Fibroblast of skin of scalp (primary cell): ENCODE measurements at regions not wholly inside any gene's neighbourhood (a gene's known extent, or its start where the extent isn't known, plus 50 kb on each side); places are given as distances from the start of the nearest gene placed in this dataset.
"Not testable (repeated sequence)": the region's sequence is repeated elsewhere in the genome, so short reads cannot be mapped to it uniquely, and the experiment has no call there.

Source experiments
- DNase-seq: peaks from one replicate; pipeline ENCODE4 v3.0.0-alpha.2; 2013

DNA sequence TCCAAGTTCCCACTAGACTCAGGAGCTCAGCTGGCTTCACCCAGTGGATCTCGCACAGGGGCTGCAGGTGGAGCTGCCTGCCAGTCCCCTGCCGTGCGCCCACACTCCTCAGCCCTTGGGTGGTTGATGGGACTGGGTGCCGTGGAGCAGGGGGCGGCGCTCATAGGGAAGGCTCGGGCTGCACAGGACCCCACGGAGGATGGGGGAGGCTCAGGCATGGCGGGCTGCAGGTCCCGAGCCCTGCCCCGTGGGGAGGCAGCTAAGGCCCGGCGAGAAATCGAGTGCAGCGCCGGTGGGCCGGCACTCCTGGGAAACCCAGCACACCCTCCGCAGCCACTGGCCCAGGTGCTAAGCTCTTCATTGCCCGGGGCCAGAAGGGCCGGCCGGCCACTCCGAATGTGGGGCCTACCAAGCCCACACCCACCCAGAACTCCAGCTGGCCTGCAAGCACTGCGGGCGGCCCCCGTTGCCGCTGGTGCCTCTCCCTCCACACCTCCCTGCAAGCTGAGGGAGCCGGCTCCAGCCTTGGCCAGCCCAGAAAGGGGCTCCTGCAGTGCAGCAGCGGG is 1481.3 kb upstream of the WWC1 start:
- DNase-seq, result not testable (repeated sequence)

DNA sequence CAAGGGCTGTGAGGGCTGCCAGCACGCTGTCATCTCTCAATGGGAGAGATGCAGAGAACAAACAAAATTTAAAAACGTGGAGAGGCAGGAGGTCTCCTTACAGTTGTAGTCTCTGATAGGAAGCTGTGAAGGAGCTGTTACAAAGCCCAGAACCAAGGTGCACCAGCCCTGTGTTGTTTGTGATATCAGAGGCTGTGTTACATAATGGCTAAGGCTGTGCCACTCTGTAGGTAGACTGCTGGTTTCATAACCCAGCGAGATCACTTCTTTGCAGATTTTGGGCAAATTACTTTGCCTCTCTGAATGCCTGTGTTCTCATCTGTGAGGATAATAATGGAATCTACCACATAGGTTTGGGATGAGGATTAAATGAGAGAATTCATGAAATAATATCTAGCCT is 1480.7 kb upstream of the WWC1 start:
- no peak for DNase-seq

GRCh38 chr5:166823360-166823759 is 1468.1 kb upstream of the WWC1 start:
- no peak for DNase-seq

- no peak for DNase-seq
These were observed 1457.2 kb upstream of the WWC1 start for GRCh38 chr5:166834246-166834645.

DNA sequence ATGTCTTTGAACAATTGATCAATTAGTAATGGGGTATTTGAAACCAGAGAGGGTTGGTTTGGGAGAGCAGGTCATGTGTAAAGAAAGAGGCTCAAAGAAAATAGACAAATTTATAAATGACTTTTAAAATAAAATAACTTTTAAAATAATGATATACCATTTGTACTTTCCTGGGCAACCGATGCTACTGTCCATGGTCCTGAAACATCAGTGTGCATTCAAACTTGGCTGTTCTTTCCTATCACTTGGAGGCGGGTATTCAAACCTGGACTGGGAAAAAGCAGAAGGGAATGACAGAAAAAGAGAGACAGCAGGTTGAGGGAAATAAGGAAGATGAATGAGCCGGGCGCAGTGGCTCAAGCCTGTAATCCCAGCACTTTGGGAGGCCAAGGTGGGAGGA is 1446.4 kb upstream of the WWC1 start:
- DNase-seq, result peak; percentile 1

DNA sequence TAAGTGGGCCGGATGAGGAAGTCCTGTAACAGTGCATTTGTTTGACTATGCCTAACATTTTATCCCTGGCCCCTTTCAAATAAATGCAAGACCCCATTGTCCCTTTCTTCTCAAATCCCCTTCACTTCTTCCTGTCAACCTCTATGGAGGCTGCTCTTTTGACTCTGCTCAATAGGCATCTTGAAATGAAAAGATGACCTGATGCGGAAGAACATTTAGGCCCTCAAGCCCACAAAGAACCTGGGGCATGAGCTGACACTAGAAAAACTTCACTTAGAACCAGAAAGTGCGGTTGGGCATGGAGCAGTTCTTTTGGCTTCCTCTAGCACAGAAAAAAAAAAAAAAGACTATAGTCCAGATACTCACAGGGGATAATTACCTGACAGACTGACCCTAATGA is 1434.7 kb upstream of the WWC1 start:
- DNase-seq, result no peak

GRCh38 chr5:166860426-166860825 is 1431.0 kb upstream of the WWC1 start:
- DNase-seq, result no peak

DNA sequence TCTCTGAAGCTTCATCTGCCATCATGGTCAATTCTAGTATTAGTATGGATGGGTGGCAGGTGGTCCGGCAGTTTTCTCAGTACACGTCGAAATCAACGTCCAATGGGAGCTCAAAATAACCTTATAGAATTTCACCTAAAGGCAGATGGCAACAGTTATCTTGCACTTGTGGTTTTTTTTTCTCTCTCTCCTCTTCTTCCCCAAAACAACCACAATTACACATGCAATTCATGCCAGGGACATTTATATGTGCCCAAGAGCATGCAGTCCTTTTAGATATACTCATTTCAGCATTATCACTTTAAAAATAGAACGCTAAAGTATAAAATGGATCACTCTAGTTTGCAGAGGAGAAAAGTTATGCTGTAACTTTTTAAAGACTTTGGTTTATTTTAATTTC is 1428.9 kb upstream of the WWC1 start:
- DNase-seq, result no peak

DNA sequence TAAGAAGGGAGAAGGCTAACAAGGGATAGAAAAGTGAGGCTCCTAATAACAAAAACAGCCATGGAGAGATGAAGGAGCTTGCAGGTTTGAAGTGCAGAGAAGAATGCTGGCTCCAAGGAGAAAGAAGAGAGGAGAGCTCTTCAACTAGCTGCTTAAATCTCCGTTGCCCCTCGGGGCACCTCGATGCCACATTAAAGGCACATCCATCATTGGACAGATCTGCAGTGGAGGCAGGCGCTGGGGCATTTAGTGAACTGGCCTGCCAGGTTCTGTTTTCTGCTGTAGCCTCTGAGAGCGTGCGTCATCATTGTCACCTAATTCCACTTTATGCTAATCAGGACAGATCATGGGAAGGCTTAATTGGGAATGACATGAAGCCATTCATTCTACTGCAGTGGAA is 1426.2 kb upstream of the WWC1 start:
- DNase-seq, result no peak

- no peak for DNase-seq
These were observed 1411.0 kb upstream of the WWC1 start for GRCh38 chr5:166880456-166880855.

GRCh38 chr5:166881802-166882201 is 1409.6 kb upstream of the WWC1 start:
- DNase-seq, result no peak

- DNase-seq, result peak; percentile 0
These were observed 1408.4 kb upstream of the WWC1 start for GRCh38 chr5:166883016-166883415.

GRCh38 chr5:166898166-166898565 is 1393.3 kb upstream of the WWC1 start:
- DNase-seq, result no peak

GRCh38 chr5:166899343-166899742 is 1392.1 kb upstream of the WWC1 start:
- DNase-seq, result no peak

- DNase-seq, result no peak
These were observed 1386.9 kb upstream of the WWC1 start for GRCh38 chr5:166904571-166904970.

GRCh38 chr5:166906991-166907713 is 1384.3 kb upstream of the WWC1 start:
- DNase-seq, result peak; percentile 61

- DNase-seq, result peak; percentile 74
These were observed 1382.4 kb upstream of the WWC1 start for GRCh38 chr5:166909040-166909439.

GRCh38 chr5:166909926-166910325 is 1381.5 kb upstream of the WWC1 start:
- no peak for DNase-seq

DNA sequence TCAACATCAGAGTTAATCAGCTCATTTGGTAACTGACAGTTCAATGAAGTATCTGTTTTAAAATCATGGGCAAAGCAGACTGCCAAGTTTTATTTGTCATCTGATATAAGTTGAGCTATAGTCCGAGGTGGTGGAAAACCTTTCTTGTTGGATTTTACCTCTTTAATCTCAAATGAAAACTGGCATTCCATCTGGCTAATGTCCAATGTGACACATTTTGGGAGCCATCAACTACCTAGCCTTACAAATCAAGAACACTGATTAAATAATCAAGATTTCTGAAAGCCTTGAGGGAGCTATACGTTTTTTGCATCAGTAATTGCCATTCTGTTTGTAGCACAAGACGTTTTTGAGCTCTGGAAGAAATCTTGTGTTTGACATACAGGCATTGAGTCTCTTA is 1380.5 kb upstream of the WWC1 start:
- DNase-seq, result no peak

DNA sequence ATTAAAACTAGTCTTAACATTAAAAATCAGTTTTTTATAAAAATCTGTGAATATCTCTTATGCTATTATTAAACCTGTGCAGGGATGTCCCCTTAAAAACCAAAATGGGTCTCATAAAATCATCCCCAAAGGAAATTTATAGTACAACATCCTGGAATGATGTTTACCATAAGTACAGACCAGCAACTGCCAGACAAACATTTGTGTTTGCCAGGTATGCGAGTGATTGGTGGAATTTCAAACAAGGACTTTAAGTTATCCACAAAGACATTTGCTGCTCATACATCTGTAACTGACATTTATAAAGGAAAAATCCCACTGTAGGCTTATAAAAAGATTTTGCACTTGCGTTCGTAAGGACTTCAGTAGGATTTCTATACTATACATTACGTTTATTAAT is 1375.4 kb upstream of the WWC1 start:
- no peak for DNase-seq

GRCh38 chr5:166926138-166926537 is 1365.3 kb upstream of the WWC1 start:
- DNase-seq, result no peak

DNA sequence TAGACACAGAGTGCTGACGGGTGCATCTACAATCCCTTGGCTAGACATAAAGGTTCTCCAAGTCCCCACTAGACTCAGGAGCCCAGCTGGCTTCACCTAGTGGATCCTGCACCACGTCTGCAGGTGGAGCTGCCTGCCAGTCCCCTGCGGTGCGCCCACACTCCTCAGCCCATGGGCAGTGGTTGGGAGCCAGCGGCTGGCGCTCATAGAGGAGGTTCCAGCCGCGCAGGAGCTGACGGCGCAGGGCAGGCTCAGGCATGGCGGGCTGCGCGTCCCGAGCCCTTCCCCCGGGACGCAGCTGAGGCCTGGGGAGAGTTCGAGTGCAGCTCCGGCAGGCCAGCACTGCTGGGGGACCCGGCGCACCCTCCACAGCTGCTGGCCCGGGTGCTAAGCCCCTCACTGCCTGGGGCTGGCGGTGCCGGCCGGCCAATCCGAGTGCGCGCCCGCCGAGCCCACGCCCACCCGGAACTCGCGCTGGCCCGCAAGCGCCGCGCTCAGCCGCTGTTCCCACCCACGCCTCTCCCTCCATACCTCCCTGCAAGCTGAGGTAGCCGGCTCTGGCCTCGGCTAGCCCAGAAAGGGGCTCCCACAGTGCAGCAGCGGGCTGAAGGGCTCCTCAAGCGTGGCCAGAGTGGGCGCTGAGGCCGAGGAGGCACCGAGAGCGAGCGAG is 1364.5 kb upstream of the WWC1 start:
- not testable (repeated sequence) for DNase-seq

DNA sequence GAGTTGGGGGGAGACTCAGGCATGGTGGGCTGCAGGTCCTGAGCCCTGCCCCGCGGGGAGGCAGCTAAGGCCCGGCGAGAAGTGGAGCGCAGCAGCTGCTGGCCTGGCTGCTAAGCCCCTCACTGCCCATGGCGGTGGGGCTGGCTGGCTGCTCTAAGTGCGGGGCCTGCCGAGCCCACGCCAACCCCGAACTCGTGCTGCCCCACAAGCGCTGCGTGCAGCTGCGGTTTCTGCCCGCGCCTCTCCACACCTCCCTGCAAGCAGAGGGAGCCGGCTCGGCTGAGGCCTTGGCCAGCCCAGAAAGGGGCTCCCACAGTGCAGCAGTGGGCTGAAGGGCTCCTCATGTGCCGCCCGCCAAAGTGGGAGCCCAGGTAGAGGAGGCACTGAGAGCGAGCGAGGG is 1355.1 kb upstream of the WWC1 start:
- no peak for DNase-seq

DNA sequence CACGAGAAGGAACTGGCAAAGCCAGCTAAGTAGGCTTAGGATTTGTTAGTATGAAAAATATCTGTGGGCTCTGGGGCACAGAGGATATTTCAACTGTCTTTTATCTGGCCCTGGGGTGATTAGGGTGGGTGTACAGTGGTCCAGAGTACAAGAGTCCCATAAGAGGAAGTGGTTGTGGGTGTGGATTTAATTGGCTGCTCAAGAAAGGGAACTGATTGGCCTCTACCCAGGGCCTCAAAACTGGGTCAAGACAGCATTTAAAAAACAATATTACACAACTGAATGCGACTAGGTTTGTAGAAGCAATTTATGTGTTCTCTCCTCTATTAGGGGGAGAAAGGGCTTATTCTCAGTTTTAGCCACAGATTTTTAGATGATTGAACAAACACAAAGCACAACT is 1353.4 kb upstream of the WWC1 start:
- DNase-seq, result no peak
